ENCODE measurements at regions not wholly inside any gene's neighbourhood (a gene's known extent, or its start where the extent isn't known, plus 50 kb on each side); places are given as distances from the start of the nearest gene placed in this dataset.
"Not testable (repeated sequence)": the region's sequence is repeated elsewhere in the genome, so short reads cannot be mapped to it uniquely, and the experiment has no call there.

- no peak for DNase-seq
These were observed 126.3 kb upstream of the TNRC6C start for GRCh38 chr17:77832180-77832560.

- DNase-seq, result no peak
These were observed 124.7 kb upstream of the TNRC6C start for GRCh38 chr17:77833769-77834168.

- DNase-seq, result peak; percentile 50
These were observed 124.1 kb upstream of the TNRC6C start for GRCh38 chr17:77834170-77835115.

GRCh38 chr17:77836557-77837041 is 121.9 kb upstream of the TNRC6C start:
- peak; percentile 34 for DNase-seq

- DNase-seq, result not testable (repeated sequence)
These were observed 121.4 kb upstream of the TNRC6C start for GRCh38 chr17:77837072-77837471.

GRCh38 chr17:77837917-77838316 is 120.6 kb upstream of the TNRC6C start:
- no peak for DNase-seq

GRCh38 chr17:77838748-77839697 is 119.5 kb upstream of the TNRC6C start:
- DNase-seq, result no peak

- no peak for DNase-seq
These were observed 118.6 kb upstream of the TNRC6C start for GRCh38 chr17:77839698-77840512.

- no peak for DNase-seq
These were observed 117.9 kb upstream of the TNRC6C start for GRCh38 chr17:77840513-77841165.

- DNase-seq, result no peak
These were observed 116.6 kb upstream of the TNRC6C start for GRCh38 chr17:77841742-77842527.

GRCh38 chr17:77842528-77843147 is 115.9 kb upstream of the TNRC6C start:
- no peak for DNase-seq

- DNase-seq, result peak; percentile 81
These were observed 115.1 kb upstream of the TNRC6C start for GRCh38 chr17:77843255-77843895.

GRCh38 chr17:77843896-77844295 is 114.6 kb upstream of the TNRC6C start:
- DNase-seq, result no peak

GRCh38 chr17:77844681-77845080 is 113.8 kb upstream of the TNRC6C start:
- no peak for DNase-seq

GRCh38 chr17:77845541-77846225 is 112.8 kb upstream of the TNRC6C start:
- DNase-seq, result no peak

- DNase-seq, result no peak
These were observed 111.9 kb upstream of the TNRC6C start for GRCh38 chr17:77846531-77847085.

GRCh38 chr17:77847221-77848085 is 111.0 kb upstream of the TNRC6C start:
- no peak for DNase-seq

GRCh38 chr17:77848257-77848656 is 110.2 kb upstream of the TNRC6C start:
- DNase-seq, result no peak

Measured in CD4-positive, alpha-beta T cell treated with Interleukin-21 for 1 hour (primary cell).